HUES48 (cell line): ENCODE measurements at regions not wholly inside any gene's neighbourhood (a gene's known extent, or its start where the extent isn't known, plus 50 kb on each side); places are given as distances from the start of the nearest gene placed in this dataset.
"Not testable (repeated sequence)": the region's sequence is repeated elsewhere in the genome, so short reads cannot be mapped to it uniquely, and the experiment has no call there.

Source experiments
- H3K27ac ChIP-seq: one replicate; pipeline ENCODE4 v1.7.0; 2013; ENCODE audit warnings: low read depth, low read length, inconsistent platforms
- H3K27me3 ChIP-seq: 2 replicates; pipeline ENCODE4 v1.6.1; 2013; ENCODE audit warnings: mild to moderate bottlenecking, low read length; ENCODE audit not compliant: control insufficient read depth, insufficient read depth
- H3K36me3 ChIP-seq: 2 replicates; pipeline ENCODE4 v1.6.1; 2013; ENCODE audit warnings: low read length; ENCODE audit not compliant: control insufficient read depth, insufficient read depth
- H3K4me1 ChIP-seq: 2 replicates; pipeline ENCODE4 v1.6.1; 2013; ENCODE audit warnings: mild to moderate bottlenecking, low read length; ENCODE audit not compliant: control insufficient read depth, insufficient read depth
- H3K4me3 ChIP-seq: 2 replicates; pipeline ENCODE4 v1.5.1; 2013; ENCODE audit warnings: mild to moderate bottlenecking, low read depth, low read length
- H3K9ac ChIP-seq: 2 replicates; pipeline ENCODE4 v1.6.1; 2013; ENCODE audit warnings: mild to moderate bottlenecking, low read depth, low read length, moderate library complexity
- H3K9me3 ChIP-seq: 2 replicates; pipeline ENCODE4 v1.6.1; 2013; ENCODE audit warnings: low read length; ENCODE audit not compliant: control insufficient read depth, insufficient read depth

- H3K27ac ChIP-seq, H3K4me1 ChIP-seq, H3K27me3 ChIP-seq, H3K36me3 ChIP-seq, H3K9me3 ChIP-seq, H3K9ac ChIP-seq, H3K4me3 ChIP-seq: not testable (repeated sequence)
These were observed 274.0 kb downstream of the ANAPC1 start for GRCh38 chr2:111610035-111610434.

GRCh38 chr2:111616651-111617218 lies 267.3 kb downstream of the ANAPC1 start:
- no peaks in the 10 kb centered on the region for H3K36me3 ChIP-seq
- peaks cover 5% of the 10 kb centered on the region for H3K4me1 ChIP-seq
- no peak overlapping the region for H3K27ac ChIP-seq
- H3K9ac ChIP-seq, result no peak overlapping the region
- H3K27me3 ChIP-seq, result no peaks in the 10 kb centered on the region
- no peaks in the 10 kb centered on the region for H3K9me3 ChIP-seq
- H3K4me3 ChIP-seq, result no peak overlapping the region

GRCh38 chr2:111617299-111618225 lies 266.4 kb downstream of the ANAPC1 start:
- Histone ChIP-seq H3K9me3 (no peaks in the 10 kb centered on the region), H3K27me3 (no peaks in the 10 kb centered on the region), H3K4me3 (no peak overlapping the region), H3K9ac (no peak overlapping the region), H3K36me3 (no peaks in the 10 kb centered on the region), H3K4me1 (peaks cover 5% of the 10 kb centered on the region), H3K27ac (no peak overlapping the region)

- no peak overlapping the region for H3K9ac ChIP-seq
- H3K27me3 ChIP-seq, result no peaks in the 10 kb centered on the region
- no peaks in the 10 kb centered on the region for H3K9me3 ChIP-seq
- H3K4me1 ChIP-seq, result peaks cover 5% of the 10 kb centered on the region
- H3K36me3 ChIP-seq, result no peaks in the 10 kb centered on the region
- no peak overlapping the region for H3K4me3 ChIP-seq
- H3K27ac ChIP-seq, result no peak overlapping the region
These were observed 265.6 kb downstream of the ANAPC1 start for GRCh38 chr2:111618226-111618977.

GRCh38 chr2:111618978-111619902 lies 264.8 kb downstream of the ANAPC1 start:
- Histone ChIP-seq H3K4me3 (no peak overlapping the region), H3K27me3 (no peaks in the 10 kb centered on the region), H3K9ac (no peak overlapping the region), H3K36me3 (no peaks in the 10 kb centered on the region), H3K27ac (no peak overlapping the region), H3K4me1 (peaks cover 5% of the 10 kb centered on the region), H3K9me3 (no peaks in the 10 kb centered on the region)

- Histone ChIP-seq H3K27me3 (no peaks in the 10 kb centered on the region), H3K36me3 (no peaks in the 10 kb centered on the region), H3K9ac (no peak overlapping the region), H3K27ac (no peak overlapping the region), H3K4me1 (peaks cover 5% of the 10 kb centered on the region), H3K4me3 (no peak overlapping the region), H3K9me3 (no peaks in the 10 kb centered on the region)
These were observed 263.7 kb downstream of the ANAPC1 start for GRCh38 chr2:111620281-111620680.

- Histone ChIP-seq H3K9me3 (peaks cover 2% of the 10 kb centered on the region; the same call in 1 of the 2 replicates), H3K27ac (no peak overlapping the region), H3K4me3 (no peak overlapping the region), H3K27me3 (no peaks in the 10 kb centered on the region), H3K4me1 (no peaks in the 10 kb centered on the region), H3K9ac (no peak overlapping the region), H3K36me3 (no peaks in the 10 kb centered on the region)
These were observed 261.1 kb downstream of the ANAPC1 start for GRCh38 chr2:111622859-111623258.

- Histone ChIP-seq H3K4me1 (no peaks in the 10 kb centered on the region), H3K36me3 (no peaks in the 10 kb centered on the region), H3K27ac (no peak overlapping the region), H3K27me3 (no peaks in the 10 kb centered on the region), H3K9me3 (peaks cover 3% of the 10 kb centered on the region; the same call in 1 of the 2 replicates), H3K4me3 (no peak overlapping the region), H3K9ac (no peak overlapping the region)
These were observed 260.6 kb downstream of the ANAPC1 start for GRCh38 chr2:111623380-111623779.

GRCh38 chr2:111624411-111625156 lies 259.4 kb downstream of the ANAPC1 start:
- Histone ChIP-seq H3K9ac (no peak overlapping the region), H3K27me3 (no peaks in the 10 kb centered on the region), H3K27ac (no peak overlapping the region), H3K36me3 (no peaks in the 10 kb centered on the region), H3K4me3 (no peak overlapping the region), H3K9me3 (peaks cover 3% of the 10 kb centered on the region), H3K4me1 (no peaks in the 10 kb centered on the region)

- not testable (repeated sequence) for H3K9me3 ChIP-seq, H3K9ac ChIP-seq, H3K36me3 ChIP-seq, H3K27me3 ChIP-seq, H3K4me3 ChIP-seq, H3K27ac ChIP-seq, H3K4me1 ChIP-seq
These were observed 258.8 kb downstream of the ANAPC1 start for GRCh38 chr2:111625157-111625537.
